Naive thymus-derived CD4-positive, alpha-beta T cell (primary cell): ENCODE measurements at regions not wholly inside any gene's neighbourhood (a gene's known extent, or its start where the extent isn't known, plus 50 kb on each side); places are given as distances from the start of the nearest gene placed in this dataset.

ENCODE experiments used
- ATAC-seq: fragments of 150-1000 bp; cut with Tn5 transposase; 2 replicates; pipeline ENCODE4 v1.10.0; 2021; ENCODE audit warnings: mild to moderate bottlenecking, moderate library complexity
- CTCF ChIA-PET: fragments of 350-600 bp; sonication (Branson Sonifier 250); formaldehyde crosslinking; loops from one replicate; lab custom pipeline; 2021; ENCODE audit warnings: antibody characterized with exemption; lab: Charles Lee
- POLR2A ChIA-PET: fragments of 350-600 bp; sonication (Branson Sonifier 250); formaldehyde crosslinking; loops from one replicate; lab custom pipeline; 2021; ENCODE audit warnings: antibody characterized with exemption, inconsistent platforms; lab: Charles Lee
- DNase-seq, 9 donors: peaks; one replicate each; pipeline versions ENCODE4 v3.0.0 to v3.0.0-alpha.2; 2020 to 2022; ENCODE audit warnings: mixed read lengths in 1 of 9
- H3K27ac ChIP-seq: one replicate; pipeline ENCODE4 v1.7.0; 2013; ENCODE audit warnings: mild to moderate bottlenecking, low read depth, low read length, moderate library complexity
- H3K27me3 ChIP-seq, 2 donors: one replicate each; pipeline ENCODE4 v1.7.0; 2013; ENCODE audit warnings: low read length in 2 of 2, mild to moderate bottlenecking in 2 of 2, moderate library complexity in 2 of 2; ENCODE audit not compliant: control insufficient read depth in 2 of 2, insufficient read depth in 2 of 2
- H3K36me3 ChIP-seq, 3 experiments: 1 replicate in 2 of 3; 2 replicates in 1 of 3; pipeline ENCODE4 v1.7.0; 2013; ENCODE audit warnings: low read length in 3 of 3, mild to moderate bottlenecking in 3 of 3, moderate library complexity in 1 of 3; ENCODE audit not compliant: insufficient read depth in 3 of 3, control insufficient read depth in 2 of 3
- H3K4me1 ChIP-seq, 2 donors: one replicate each; pipeline ENCODE4 v1.7.0; 2013; ENCODE audit warnings: low read length in 2 of 2, mild to moderate bottlenecking in 2 of 2, moderate library complexity in 1 of 2; ENCODE audit not compliant: control insufficient read depth in 2 of 2, insufficient read depth in 2 of 2
- H3K4me3 ChIP-seq: 2 replicates; pipeline ENCODE4 v1.7.0; 2013; ENCODE audit warnings: mild to moderate bottlenecking, low read length
- H3K9me3 ChIP-seq, 3 experiments: 1 replicate in 2 of 3; 2 replicates in 1 of 3; pipeline ENCODE4 v1.7.0; 2013; ENCODE audit warnings: low read length in 3 of 3; ENCODE audit not compliant: control insufficient read depth in 2 of 3
- H3K27ac Mint-ChIP-seq, 9 donors: one replicate each; pipeline ENCODE4 v1.8.0; 2020 to 2022; ENCODE audit warnings: mixed read lengths in 9 of 9, mild to moderate bottlenecking in 8 of 9, moderate library complexity in 5 of 9, inconsistent platforms in 2 of 9
- H3K27me3 Mint-ChIP-seq, 5 donors: one replicate each; pipeline ENCODE4 v1.8.0; 2021 to 2022; ENCODE audit warnings: mixed read lengths in 5 of 5, mild to moderate bottlenecking in 1 of 5
- H3K36me3 Mint-ChIP-seq, 5 donors: one replicate each; pipeline ENCODE4 v1.8.0; 2020 to 2022; ENCODE audit warnings: mixed read lengths in 5 of 5, mild to moderate bottlenecking in 3 of 5, inconsistent platforms in 1 of 5
- H3K4me1 Mint-ChIP-seq, 7 donors: one replicate each; pipeline ENCODE4 v1.8.0; 2020 to 2022; ENCODE audit warnings: mixed read lengths in 7 of 7, mild to moderate bottlenecking in 3 of 7, inconsistent platforms in 1 of 7
- H3K4me3 Mint-ChIP-seq, 10 donors: one replicate each; pipeline ENCODE4 v1.8.0; 2020 to 2022; ENCODE audit warnings: mild to moderate bottlenecking in 10 of 10, mixed read lengths in 10 of 10, moderate library complexity in 6 of 10, inconsistent platforms in 2 of 10
- H3K9me3 Mint-ChIP-seq, 11 donors: one replicate each; pipeline ENCODE4 v1.8.0; 2020 to 2022; ENCODE audit warnings: mixed read lengths in 11 of 11, mild to moderate bottlenecking in 4 of 11, inconsistent platforms in 1 of 11, moderate library complexity in 1 of 11
- intact Hi-C, 2 donors: fragments of 100-400 bp; cut with micrococcal nuclease; formaldehyde crosslinking; loops; one replicate each; pipeline ENCODE4 v1.15.1; 2023

DNA sequence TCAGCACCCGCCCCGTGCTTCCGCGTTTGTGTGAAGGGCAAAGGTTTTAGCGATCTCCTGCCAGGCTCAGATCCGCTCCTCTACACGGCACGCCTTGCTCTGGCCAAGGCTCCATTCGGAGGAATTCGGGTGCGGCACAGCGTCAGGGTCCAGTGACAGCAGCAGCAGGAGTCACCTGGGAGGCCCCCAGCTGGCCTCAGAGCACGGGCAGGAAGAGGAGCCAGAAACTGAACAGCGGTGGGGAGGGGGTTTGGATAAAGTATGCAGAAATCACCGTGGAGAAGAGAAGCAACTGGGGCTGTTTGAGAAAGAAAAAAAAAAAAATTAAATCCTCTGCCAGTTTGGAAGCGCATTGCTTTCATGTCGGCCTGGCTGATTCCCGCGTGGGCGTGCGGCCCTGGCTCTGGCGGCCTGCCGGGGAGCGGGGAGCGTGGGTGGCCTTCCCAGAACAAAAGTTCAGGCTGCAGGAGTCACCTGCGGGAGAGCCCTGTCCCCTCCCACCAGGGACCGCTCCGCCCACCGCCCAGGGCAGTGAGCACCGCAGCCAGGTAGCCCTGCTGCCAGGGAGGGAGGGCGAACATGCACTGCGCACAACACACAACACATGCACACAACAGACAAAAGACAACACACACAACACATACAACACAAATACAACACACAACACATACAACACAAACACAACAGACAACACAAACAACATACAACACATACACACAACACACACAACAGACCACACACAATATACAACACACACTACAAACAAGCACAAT is 107.6 kb downstream of the ETS2 start:
- no peaks in the 10 kb centered on the region for H3K36me3 Mint-ChIP-seq
- no peaks in the 10 kb centered on the region for H3K9me3 Mint-ChIP-seq
- intact Hi-C loops = loop anchor here in 1 of 2 donors (10.0 kb wide), 1 partner anchor 79 kb away; no protein-coding TSS in a partner anchor
- no peak overlapping the region for H3K27ac ChIP-seq
- H3K27me3 Mint-ChIP-seq = peaks cover 6 to 15% (median 12%) of the 10 kb centered on the region in 5 donors
- no peaks in the 10 kb centered on the region for H3K36me3 ChIP-seq
- H3K4me1 ChIP-seq = no peaks in the 10 kb centered on the region
- H3K9me3 ChIP-seq = no peaks in the 10 kb centered on the region
- DNase-seq (peak in 1 of 9 donors; percentile 2), ATAC-seq (peak; percentile 34)
- peaks cover 0 to 4% (median 0%) of the 10 kb centered on the region in 7 donors for H3K4me1 Mint-ChIP-seq
- H3K4me3 ChIP-seq = no peak overlapping the region
- peak overlapping the region in 1 of 9 donors; percentile 51 for H3K27ac Mint-ChIP-seq
- H3K27me3 ChIP-seq = no peaks in the 10 kb centered on the region
- ChIA-PET CTCF (no interaction called here), POLR2A (no interaction called here)
- H3K4me3 Mint-ChIP-seq = peak overlapping the region in 2 of 10 donors; percentile 23 to 32

- H3K4me1 ChIP-seq = no peaks in the 10 kb centered on the region
- no peak overlapping the region for H3K4me3 ChIP-seq
- DNase-seq (no peak), ATAC-seq (peak; percentile 10)
- CTCF ChIA-PET = no interaction called here
- Mint-ChIP-seq H3K36me3 (no peaks in the 10 kb centered on the region), H3K9me3 (no peaks in the 10 kb centered on the region), H3K4me1 (peaks cover 0 to 4% (median 0%) of the 10 kb centered on the region in 7 donors), H3K4me3 (peak overlapping the region in 1 of 10 donors; percentile 32), H3K27ac (no peak overlapping the region), H3K27me3 (peaks cover 6 to 15% (median 12%) of the 10 kb centered on the region in 5 donors)
- intact Hi-C loops = loop anchor here in 1 of 2 donors (10.0 kb wide), 1 partner anchor 78 kb away; no protein-coding TSS in a partner anchor
- H3K9me3 ChIP-seq = no peaks in the 10 kb centered on the region
- H3K27ac ChIP-seq = no peak overlapping the region
- no peaks in the 10 kb centered on the region for H3K27me3 ChIP-seq
- POLR2A ChIA-PET = no interaction called here
- H3K36me3 ChIP-seq = no peaks in the 10 kb centered on the region
These were observed 107.0 kb downstream of the ETS2 start for GRCh38 chr21:38912789-38913119.

GRCh38 chr21:38912102-38912629 is 106.4 kb downstream of the ETS2 start:
- ATAC-seq (no peak), DNase-seq (no peak)
- ChIA-PET POLR2A (no interaction called here), CTCF (no interaction called here)
- H3K27me3 ChIP-seq = no peaks in the 10 kb centered on the region
- Mint-ChIP-seq H3K4me1 (peaks cover 0 to 4% (median 0%) of the 10 kb centered on the region in 7 donors), H3K36me3 (no peaks in the 10 kb centered on the region), H3K27ac (no peak overlapping the region), H3K9me3 (no peaks in the 10 kb centered on the region), H3K4me3 (no peak overlapping the region), H3K27me3 (peaks cover 7 to 12% (median 10%) of the 10 kb centered on the region in 5 donors)
- H3K27ac ChIP-seq = no peak overlapping the region
- H3K9me3 ChIP-seq = no peaks in the 10 kb centered on the region
- H3K36me3 ChIP-seq = no peaks in the 10 kb centered on the region
- H3K4me1 ChIP-seq = no peaks in the 10 kb centered on the region
- no peak overlapping the region for H3K4me3 ChIP-seq
- intact Hi-C loops = loop anchor here in 1 of 2 donors (10.0 kb wide), 1 partner anchor 77 kb away; no protein-coding TSS in a partner anchor

GRCh38 chr21:38911484-38912101 is 105.9 kb downstream of the ETS2 start:
- no peak overlapping the region for H3K4me3 ChIP-seq
- H3K9me3 ChIP-seq = no peaks in the 10 kb centered on the region
- Mint-ChIP-seq H3K4me1 (peaks cover 0 to 2% (median 0%) of the 10 kb centered on the region in 7 donors), H3K27ac (no peak overlapping the region), H3K36me3 (no peaks in the 10 kb centered on the region), H3K9me3 (no peaks in the 10 kb centered on the region), H3K27me3 (peaks cover 3 to 9% (median 7%) of the 10 kb centered on the region in 5 donors), H3K4me3 (no peak overlapping the region)
- no peaks in the 10 kb centered on the region for H3K4me1 ChIP-seq
- no peaks in the 10 kb centered on the region for H3K36me3 ChIP-seq
- ATAC-seq = no peak
- no peak for DNase-seq
- no peak overlapping the region for H3K27ac ChIP-seq
- H3K27me3 ChIP-seq = no peaks in the 10 kb centered on the region
- ChIA-PET CTCF (no interaction called here), POLR2A (no interaction called here)
- intact Hi-C loops = loop anchor here in 1 of 2 donors (10.0 kb wide), 1 partner anchor 77 kb away; no protein-coding TSS in a partner anchor

DNA sequence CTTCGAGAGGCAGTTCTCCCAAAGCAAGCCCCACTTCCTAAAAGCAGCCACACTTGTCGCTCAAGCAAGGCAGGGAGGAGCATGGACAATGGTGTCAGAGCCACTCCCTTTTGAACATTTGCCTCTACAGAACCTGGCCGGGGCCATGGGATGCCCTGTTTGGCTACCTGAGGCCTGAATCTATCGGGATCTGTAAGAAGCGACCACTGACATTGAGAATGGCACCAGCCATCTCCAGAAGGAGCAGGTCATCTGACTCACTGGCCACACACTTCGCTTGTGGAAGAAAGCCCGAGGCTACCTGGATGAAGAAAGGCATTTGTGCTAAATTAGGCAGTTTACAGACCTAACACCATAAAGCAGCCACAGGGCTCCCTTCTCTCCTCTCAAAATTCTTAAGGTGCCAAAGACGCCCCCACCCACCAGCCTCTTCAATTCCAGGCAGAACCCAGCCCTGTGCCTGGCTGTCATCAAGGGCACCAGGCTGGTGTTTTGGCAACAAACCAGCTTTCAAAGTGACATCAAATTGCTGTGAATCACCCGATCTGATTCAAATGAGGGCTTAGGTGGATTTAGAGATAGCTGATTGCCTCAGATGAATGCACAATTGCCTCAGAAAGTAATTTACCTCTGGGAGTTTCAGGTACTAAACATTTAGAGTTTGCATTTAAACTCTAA is 104.8 kb downstream of the ETS2 start:
- H3K4me1 ChIP-seq = no peaks in the 10 kb centered on the region
- no peaks in the 10 kb centered on the region for H3K9me3 Mint-ChIP-seq
- no peak overlapping the region for H3K27ac ChIP-seq
- ATAC-seq (no peak), DNase-seq (no peak)
- H3K27ac Mint-ChIP-seq = no peak overlapping the region
- H3K4me3 Mint-ChIP-seq = no peak overlapping the region
- intact Hi-C loops = loop anchor here in 1 of 2 donors (10.0 kb wide), 1 partner anchor 76 kb away; no protein-coding TSS in a partner anchor
- H3K36me3 ChIP-seq = no peaks in the 10 kb centered on the region
- POLR2A ChIA-PET = no interaction called here
- no peak overlapping the region for H3K4me3 ChIP-seq
- H3K9me3 ChIP-seq = no peaks in the 10 kb centered on the region
- no peaks in the 10 kb centered on the region for H3K36me3 Mint-ChIP-seq
- no peaks in the 10 kb centered on the region for H3K27me3 ChIP-seq
- peaks cover 0 to 4% (median 0%) of the 10 kb centered on the region in 5 donors for H3K27me3 Mint-ChIP-seq
- CTCF ChIA-PET = no interaction called here
- peaks cover 0 to 2% (median 0%) of the 10 kb centered on the region in 7 donors for H3K4me1 Mint-ChIP-seq

DNA sequence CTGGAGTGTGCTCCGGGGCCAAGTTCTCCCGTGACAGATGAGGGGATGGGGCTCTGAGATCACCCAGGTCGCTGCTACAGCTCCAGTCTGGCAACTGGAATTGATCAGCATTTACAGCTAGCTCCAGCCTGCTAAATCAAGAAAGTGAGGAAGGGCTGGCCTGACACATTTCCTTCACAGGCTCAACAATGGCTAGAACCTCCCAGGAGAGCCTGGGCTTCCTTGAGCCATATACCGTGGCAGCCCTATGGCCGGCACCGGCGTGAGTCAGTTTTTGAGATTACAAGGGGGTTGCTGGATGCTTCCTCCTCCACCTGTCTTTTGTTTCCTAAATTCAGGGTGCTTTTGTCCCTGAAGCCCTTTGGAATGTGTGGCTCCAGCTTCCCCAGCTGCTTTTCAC is 104.2 kb downstream of the ETS2 start:
- Mint-ChIP-seq H3K4me1 (peaks cover 0 to 2% (median 0%) of the 10 kb centered on the region in 7 donors), H3K9me3 (peaks cover 0 to 3% (median 0%) of the 10 kb centered on the region in 11 donors), H3K27ac (no peak overlapping the region), H3K4me3 (no peak overlapping the region), H3K27me3 (peaks cover 0 to 4% (median 0%) of the 10 kb centered on the region in 5 donors), H3K36me3 (no peaks in the 10 kb centered on the region)
- H3K36me3 ChIP-seq = no peaks in the 10 kb centered on the region
- POLR2A ChIA-PET = no interaction called here
- no peaks in the 10 kb centered on the region for H3K4me1 ChIP-seq
- CTCF ChIA-PET = no interaction called here
- no peak overlapping the region for H3K4me3 ChIP-seq
- DNase-seq (no peak), ATAC-seq (no peak)
- no peak overlapping the region for H3K27ac ChIP-seq
- no peaks in the 10 kb centered on the region for H3K27me3 ChIP-seq
- no peaks in the 10 kb centered on the region for H3K9me3 ChIP-seq
- intact Hi-C loops = loop anchor here in 1 of 2 donors (10.0 kb wide), 1 partner anchor 75 kb away; no protein-coding TSS in a partner anchor
